Stimulated activated CD4-positive, alpha-beta T cell treated with anti-CD3 and anti-CD28 coated beads, Interleukin-1b, Interleukin-23, amount 100 ng/mL, for 48 hours (primary cell): ENCODE measurements at regions not wholly inside any gene's neighbourhood (a gene's known extent, or its start where the extent isn't known, plus 50 kb on each side); places are given as distances from the start of the nearest gene placed in this dataset.
"Not testable (repeated sequence)": the region's sequence is repeated elsewhere in the genome, so short reads cannot be mapped to it uniquely, and the experiment has no call there.

Experiments
- DNase-seq: peaks from one replicate; pipeline ENCODE4 v3.0.0-alpha.2; 2020

GRCh38 chr1:219717536-219717935 lies 104.6 kb upstream of the ZC3H11B start:
- no peak for DNase-seq

DNA sequence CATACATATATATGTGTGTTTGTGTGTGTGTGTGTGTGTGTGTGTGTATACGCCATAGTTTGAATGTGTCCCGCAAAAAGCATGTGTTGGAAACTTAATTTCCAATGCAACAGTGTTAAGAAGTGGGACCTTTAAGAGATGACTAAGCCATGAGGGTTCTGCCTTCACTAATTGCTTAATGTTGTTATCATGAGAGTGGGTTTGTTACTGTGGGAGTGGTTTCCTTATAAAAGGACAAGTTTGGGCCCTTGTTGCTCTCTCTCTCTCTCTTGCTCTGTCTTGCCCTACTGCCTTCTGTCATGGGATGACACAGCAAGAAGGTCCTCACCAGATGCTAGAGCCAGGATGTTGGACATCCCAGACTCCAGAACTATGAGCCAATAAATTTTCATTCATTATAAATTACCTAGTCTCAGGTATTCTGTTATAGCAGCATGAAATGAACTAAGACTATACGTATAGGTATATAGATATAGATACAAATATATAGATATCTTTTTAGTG lies 103.8 kb upstream of the ZC3H11B start:
- no peak for DNase-seq

GRCh38 chr1:219713981-219714381 lies 101.1 kb upstream of the ZC3H11B start:
- DNase-seq, result no peak

- no peak for DNase-seq
Observed at GRCh38 chr1:219712506-219712905, 99.6 kb upstream of the ZC3H11B start.

DNA sequence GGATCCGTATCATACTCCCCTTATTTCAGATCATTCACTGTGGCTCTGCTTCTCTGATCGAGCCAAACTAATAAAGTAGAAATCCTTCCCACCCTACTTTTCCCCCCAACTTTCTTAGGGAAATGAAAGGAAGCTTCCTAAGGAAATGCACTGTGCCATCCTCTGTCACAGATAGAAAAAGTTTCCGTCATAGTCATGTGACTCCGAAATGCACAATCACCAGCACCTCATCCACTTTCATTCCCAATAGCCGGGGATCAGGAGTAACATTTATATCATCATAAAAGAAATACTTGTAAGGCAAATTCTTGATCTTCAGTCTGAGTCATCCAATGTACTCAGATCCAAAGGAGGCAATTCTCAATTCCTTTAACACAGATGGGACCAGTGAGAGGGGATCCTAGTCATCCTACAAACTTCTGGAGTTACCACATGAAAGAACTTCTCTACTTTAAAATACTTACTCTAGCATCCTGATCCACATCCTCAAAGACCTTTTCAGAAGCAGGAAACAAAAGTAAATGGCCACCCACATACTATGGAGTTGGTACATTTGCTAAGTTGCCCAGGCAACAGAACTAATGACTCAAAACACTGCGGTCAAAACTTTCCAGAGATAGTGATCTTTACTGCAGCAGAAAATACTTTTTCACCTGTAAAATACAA lies 97.8 kb upstream of the ZC3H11B start:
- no peak for DNase-seq

DNA sequence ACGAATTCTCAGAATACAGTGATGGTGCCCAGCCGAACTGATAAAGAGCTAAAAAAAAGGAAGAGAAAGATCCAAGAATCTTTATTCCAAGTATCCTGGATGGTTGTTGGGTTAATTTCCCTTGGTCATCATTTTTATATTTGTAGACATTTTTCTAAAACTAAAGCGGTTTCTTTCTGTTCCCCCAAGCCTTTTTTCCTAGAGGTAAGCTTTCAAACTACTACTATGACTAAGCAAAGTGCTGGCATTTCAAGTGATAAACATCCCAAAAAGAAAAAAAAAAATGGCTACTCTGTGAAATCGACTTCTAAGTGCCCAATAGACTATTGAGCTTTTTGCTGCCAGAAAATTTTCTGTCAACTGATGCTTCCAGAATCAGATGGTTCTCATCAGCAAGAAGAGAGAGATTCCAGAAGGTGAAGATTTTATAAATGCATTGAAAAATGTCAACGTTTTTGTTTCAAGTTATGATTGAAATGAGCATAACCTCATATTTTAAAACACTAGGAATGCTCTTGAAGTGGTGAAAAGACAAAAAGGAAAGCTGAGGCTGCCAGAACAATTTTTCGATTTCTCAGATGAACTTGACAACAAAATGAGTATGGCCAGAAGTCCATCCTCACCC lies 96.1 kb upstream of the ZC3H11B start:
- DNase-seq, result no peak

- not testable (repeated sequence) for DNase-seq
Observed at GRCh38 chr1:219707885-219708284, 95.0 kb upstream of the ZC3H11B start.

DNA sequence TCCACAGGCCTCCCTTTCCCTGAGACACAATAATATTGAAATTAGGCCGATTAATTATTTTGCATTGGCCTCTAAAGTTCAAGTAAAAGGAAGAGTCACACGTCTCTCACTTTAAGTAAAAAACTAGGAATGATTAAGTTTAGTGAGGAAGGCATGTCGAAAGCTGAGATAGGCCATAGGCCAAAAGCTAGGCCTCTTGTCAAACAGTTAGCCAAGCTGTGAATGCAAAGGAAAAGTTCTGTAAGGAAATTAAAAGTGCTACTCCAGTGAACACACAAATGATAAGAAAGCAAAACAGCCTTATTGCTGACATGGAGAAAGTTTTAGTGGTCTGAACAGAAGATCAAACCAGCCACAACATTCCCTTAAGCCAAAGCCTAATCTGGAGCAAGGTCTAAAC lies 91.4 kb upstream of the ZC3H11B start:
- not testable (repeated sequence) for DNase-seq

GRCh38 chr1:219703368-219703639 lies 90.4 kb upstream of the ZC3H11B start:
- no peak for DNase-seq

DNA sequence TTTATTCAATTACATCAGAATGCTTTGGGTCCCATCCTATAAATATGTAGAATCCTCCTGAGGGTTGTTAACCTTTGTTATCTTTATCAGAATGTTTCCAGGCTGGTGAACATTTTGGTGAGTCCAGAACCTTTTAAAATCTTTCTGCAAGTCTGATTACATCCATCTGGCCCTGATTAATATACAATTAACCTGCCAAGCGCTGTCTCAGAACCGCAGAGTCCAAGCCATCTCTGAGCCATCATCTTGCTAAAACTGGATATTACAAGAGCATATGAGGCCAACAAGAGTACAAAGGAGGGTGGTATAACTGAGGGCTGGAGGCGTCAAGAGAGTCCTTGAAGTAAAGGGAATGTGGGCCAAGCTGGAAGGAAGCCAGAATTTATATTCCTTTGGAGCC lies 88.6 kb upstream of the ZC3H11B start:
- DNase-seq, result no peak

- DNase-seq, result no peak
Observed at GRCh38 chr1:219699870-219700269, 87.0 kb upstream of the ZC3H11B start.

- no peak for DNase-seq
Observed at GRCh38 chr1:219697682-219698081, 84.8 kb upstream of the ZC3H11B start.

- no peak for DNase-seq
Observed at GRCh38 chr1:219692981-219693380, 80.1 kb upstream of the ZC3H11B start.

DNA sequence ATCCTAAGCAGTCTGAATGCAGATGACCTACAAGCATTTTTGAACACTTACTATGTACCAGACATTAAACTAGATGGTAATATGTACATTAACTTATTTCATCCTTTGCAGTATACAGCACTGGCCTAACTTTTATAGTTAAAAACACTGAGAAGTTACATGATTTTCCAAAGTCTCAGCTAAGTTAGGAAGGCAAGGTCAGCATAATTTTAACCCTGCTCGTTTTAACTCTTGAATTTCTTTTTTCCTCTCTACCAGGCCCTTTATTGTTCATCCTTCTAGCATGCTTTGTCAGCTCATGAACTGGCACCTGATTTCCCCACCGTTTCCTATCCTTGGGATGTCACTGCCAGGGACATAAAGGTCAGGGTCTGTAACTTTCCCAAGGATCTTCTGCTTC lies 76.9 kb upstream of the ZC3H11B start:
- DNase-seq, result no peak

DNA sequence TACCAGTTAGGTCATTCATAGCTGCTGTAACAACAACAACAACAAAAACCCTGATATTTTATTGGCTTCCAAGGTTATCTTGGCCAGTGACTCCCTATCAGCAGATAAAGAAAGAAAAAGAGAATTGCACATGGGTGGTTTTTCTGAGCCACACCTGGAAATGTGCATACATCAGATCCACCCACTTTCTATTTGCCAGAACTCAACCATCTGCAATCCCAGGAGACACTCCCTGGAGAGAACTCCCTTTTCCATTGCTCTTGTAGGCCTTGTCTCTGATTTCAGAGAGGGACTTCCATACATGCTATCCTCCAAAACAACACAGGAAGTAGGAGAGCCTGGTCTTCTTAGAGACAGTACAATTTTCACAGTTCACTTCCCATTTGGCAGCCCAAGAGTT lies 74.9 kb upstream of the ZC3H11B start:
- DNase-seq, result no peak

GRCh38 chr1:219686171-219686570 lies 73.3 kb upstream of the ZC3H11B start:
- DNase-seq, result no peak

GRCh38 chr1:219682788-219683187 lies 69.9 kb upstream of the ZC3H11B start:
- no peak for DNase-seq

- no peak for DNase-seq
Observed at GRCh38 chr1:219681876-219682275, 69.0 kb upstream of the ZC3H11B start.

- DNase-seq, result no peak
Observed at GRCh38 chr1:219676012-219676765, 63.3 kb upstream of the ZC3H11B start.

- no peak for DNase-seq
Observed at GRCh38 chr1:219670426-219671149, 57.7 kb upstream of the ZC3H11B start.

DNA sequence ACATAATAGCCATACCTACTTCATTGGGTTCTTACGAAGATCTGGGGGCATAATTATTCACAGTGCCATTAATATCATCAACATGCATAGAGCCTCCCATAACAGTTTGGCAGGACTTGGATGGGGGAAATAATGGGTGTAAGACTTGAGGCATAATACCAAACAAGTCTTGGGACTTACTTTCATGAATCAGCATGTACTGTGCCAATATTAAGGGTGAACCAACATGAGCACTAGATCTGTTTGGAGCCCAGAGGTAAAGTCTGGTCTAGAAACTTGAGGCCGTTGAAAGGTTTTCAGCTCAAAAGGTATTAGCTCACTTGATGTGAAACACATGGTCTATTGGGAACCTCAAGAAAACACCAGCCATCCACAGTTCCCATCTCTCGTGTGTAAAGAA lies 56.7 kb upstream of the ZC3H11B start:
- DNase-seq, result no peak

DNA sequence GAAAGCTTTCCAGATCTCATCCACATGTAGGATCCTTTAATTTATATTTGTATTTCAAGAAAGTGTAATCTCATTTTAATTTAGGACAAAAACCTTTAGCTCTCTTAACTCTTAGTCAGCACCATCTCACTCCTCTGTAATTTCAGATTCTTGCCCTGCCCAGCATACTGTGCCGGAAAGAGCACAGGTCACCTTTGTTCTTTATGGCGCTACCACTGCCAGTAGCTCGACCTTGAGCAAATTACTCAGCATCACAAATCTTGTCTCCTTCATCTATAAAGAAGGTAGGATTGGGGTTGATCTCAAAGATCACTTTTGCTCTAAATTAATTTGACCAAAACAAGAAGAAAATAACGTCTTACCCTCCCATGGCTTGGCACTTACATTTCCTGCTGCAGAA lies 56.1 kb upstream of the ZC3H11B start:
- DNase-seq, result no peak

- no peak for DNase-seq
Observed at GRCh38 chr1:219668446-219668845, 55.5 kb upstream of the ZC3H11B start.

DNA sequence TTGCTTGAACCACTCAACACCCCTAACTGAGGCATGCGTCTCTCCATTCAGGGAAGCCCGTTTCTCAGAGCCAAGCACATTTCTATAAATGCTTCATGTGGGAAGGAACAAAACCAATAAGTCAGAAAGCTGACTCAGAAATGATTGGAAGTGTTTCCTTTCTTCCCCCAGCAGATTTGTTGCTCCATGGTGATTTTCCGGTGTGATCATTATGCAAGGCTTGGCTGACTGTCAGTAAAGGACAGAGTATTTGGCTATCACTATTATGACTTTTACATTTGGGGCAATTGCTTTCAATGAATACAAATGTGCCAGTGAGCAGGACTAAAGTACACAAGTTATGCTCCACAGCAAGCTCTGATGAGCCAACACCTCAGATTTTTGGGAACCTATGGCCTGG lies 53.3 kb upstream of the ZC3H11B start:
- DNase-seq, result no peak
